Prostate gland (tissue), 2 donors: ENCODE measurements at regions not wholly inside any gene's neighbourhood (a gene's known extent, or its start where the extent isn't known, plus 50 kb on each side); places are given as distances from the start of the nearest gene placed in this dataset.

Source experiments
- DNase-seq: peaks from one replicate; pipeline ENCODE4 v3.0.0-alpha.2; 2019; ENCODE audit warnings: low spot score
- H3K27ac ChIP-seq, 2 donors: fragments of 200-600 bp; sonication (generic); 2 replicates each; pipeline ENCODE4 v1.5.1; 2017 to 2019
- H3K27me3 ChIP-seq: fragments of 200-600 bp; sonication (generic); replicated peaks from 2 replicates; pipeline ENCODE4 v1.5.1; 2019; ENCODE audit not compliant: insufficient read depth
- H3K36me3 ChIP-seq, 2 donors: fragments of 200-600 bp; sonication (generic); 1 replicate in 1 of 2; 2 replicates in 1 of 2; pipeline versions ENCODE4 v1.5.1 to v1.8.1; 2017 to 2019
- H3K4me1 ChIP-seq: fragments of 200-600 bp; sonication (generic); replicated peaks from 2 replicates; pipeline ENCODE4 v1.5.1; 2019
- H3K4me3 ChIP-seq, 2 donors: fragments of 200-600 bp; sonication (generic); 2 replicates each; pipeline ENCODE4 v1.5.1; 2017 to 2019
- H3K9me3 ChIP-seq: fragments of 200-600 bp; sonication (generic); 2 replicates; pipeline ENCODE4 v1.5.1; 2017
- CTCF ChIP-seq, 4 experiments: fragments of 200-600 bp in 2 of 4; fragments of 450-650 bp in 2 of 4; sonication (generic) in 2 of 4; IDR thresholded peaks; 1 replicate in 3 of 4; 2 replicates in 1 of 4; pipeline ENCODE4 v1.5.1; 2016 to 2019; ENCODE audit warnings: antibody characterized with exemption in 4 of 4, mild to moderate bottlenecking in 2 of 4, moderate library complexity in 2 of 4
- POLR2A ChIP-seq: fragments of 450-650 bp; IDR thresholded peaks from one replicate; pipeline ENCODE4 v1.6.1; 2016; ENCODE audit warnings: antibody characterized with exemption, mild to moderate bottlenecking
- POLR2AphosphoS5 ChIP-seq: sonication (generic); formaldehyde crosslinking; IDR thresholded peaks from one replicate; pipeline ENCODE4 v1.6.1; 2017; ENCODE audit warnings: antibody characterized with exemption
- WGBS: methylation state at CpG from one replicate; pipeline ENCODE4 v1.1.5; 2018; 5-methylcytosine and 5-hydroxymethylcytosine counted together
- intact Hi-C: fragments of 100-400 bp; cut with DNase I; formaldehyde crosslinking; loops from one replicate; pipeline ENCODE4 v1.14.2; 2022

- DNase-seq = no peak
- Histone ChIP-seq H3K4me1 (no peaks in the 10 kb centered on the region), H3K27me3 (no peaks in the 10 kb centered on the region), H3K27ac (no peak overlapping the region), H3K9me3 (no peaks in the 10 kb centered on the region), H3K4me3 (no peak overlapping the region), H3K36me3 (no peaks in the 10 kb centered on the region)
- WGBS = 49% methylated on average over 3 of the region's 3 CpGs
- TF ChIP-seq POLR2AphosphoS5 (no peak), CTCF (IDR thresholded peaks at IDR 0.05) (no peak), POLR2A (no peak)
- intact Hi-C loops = no loop called here
Measured at GRCh38 chr5:67400752-67401151, 204.2 kb upstream of the CD180 start.

GRCh38 chr5:67395790-67396418 lies 199.3 kb upstream of the CD180 start:
- Histone ChIP-seq H3K36me3 (no peaks in the 10 kb centered on the region), H3K9me3 (no peaks in the 10 kb centered on the region), H3K27me3 (no peaks in the 10 kb centered on the region), H3K4me3 (no peak overlapping the region), H3K4me1 (no peaks in the 10 kb centered on the region), H3K27ac (no peak overlapping the region)
- WGBS = 53% methylated on average over 2 of the region's 2 CpGs
- TF ChIP-seq POLR2A (no peak), CTCF (IDR thresholded peaks at IDR 0.05) (no peak), POLR2AphosphoS5 (no peak)
- intact Hi-C loops = no loop called here
- no peak for DNase-seq

- no peak for TF ChIP-seq POLR2AphosphoS5
- TF ChIP-seq POLR2A = no peak
- TF ChIP-seq CTCF (IDR thresholded peaks at IDR 0.05) = no peak
- no peak for DNase-seq
- intact Hi-C loops = no loop called here
- Histone ChIP-seq H3K4me3 (no peak overlapping the region), H3K36me3 (no peaks in the 10 kb centered on the region), H3K9me3 (no peaks in the 10 kb centered on the region), H3K27ac (no peak overlapping the region), H3K4me1 (no peaks in the 10 kb centered on the region), H3K27me3 (no peaks in the 10 kb centered on the region)
Measured at GRCh38 chr5:67393211-67393610, 196.6 kb upstream of the CD180 start.

GRCh38 chr5:67390935-67391334 lies 194.3 kb upstream of the CD180 start:
- H3K27ac ChIP-seq = no peak overlapping the region
- no peaks in the 10 kb centered on the region for H3K36me3 ChIP-seq
- WGBS = 91% methylated on average over 1 of the region's 1 CpG
- no peak overlapping the region for H3K4me3 ChIP-seq
- H3K27me3 ChIP-seq = no peaks in the 10 kb centered on the region
- H3K9me3 ChIP-seq = no peaks in the 10 kb centered on the region
- intact Hi-C loops = no loop called here
- no peaks in the 10 kb centered on the region for H3K4me1 ChIP-seq
- no peak for DNase-seq
- TF ChIP-seq POLR2A (no peak), POLR2AphosphoS5 (no peak), CTCF (IDR thresholded peaks at IDR 0.05) (no peak)

GRCh38 chr5:67383451-67383850 lies 186.9 kb upstream of the CD180 start:
- H3K9me3 ChIP-seq = no peaks in the 10 kb centered on the region
- H3K27me3 ChIP-seq = no peaks in the 10 kb centered on the region
- H3K27ac ChIP-seq = no peak overlapping the region
- H3K36me3 ChIP-seq = no peaks in the 10 kb centered on the region
- TF ChIP-seq POLR2AphosphoS5 = no peak
- H3K4me3 ChIP-seq = no peak overlapping the region
- no peaks in the 10 kb centered on the region for H3K4me1 ChIP-seq
- intact Hi-C loops = no loop called here
- no peak for DNase-seq
